HG02938 (cell line): ENCODE measurements at regions not wholly inside any gene's neighbourhood (a gene's known extent, or its start where the extent isn't known, plus 50 kb on each side); places are given as distances from the start of the nearest gene placed in this dataset.

Experiments used
- ATAC-seq: cut with Tn5 transposase; IDR thresholded peaks from one replicate; pipeline ENCODE4 v1.9.1; 2021; ENCODE audit warnings: mild to moderate bottlenecking, moderate library complexity; ENCODE audit not compliant: unreplicated experiment

GRCh38 chr1:188877668-188878067, 1600.0 kb downstream of the BRINP3 start:
- ATAC-seq, result no peak

GRCh38 chr1:188888386-188888785, 1589.3 kb downstream of the BRINP3 start:
- no peak for ATAC-seq

GRCh38 chr1:188889166-188889565, 1588.5 kb downstream of the BRINP3 start:
- ATAC-seq, result no peak

- no peak for ATAC-seq
Observed at GRCh38 chr1:188891958-188892357, 1585.7 kb downstream of the BRINP3 start.

DNA sequence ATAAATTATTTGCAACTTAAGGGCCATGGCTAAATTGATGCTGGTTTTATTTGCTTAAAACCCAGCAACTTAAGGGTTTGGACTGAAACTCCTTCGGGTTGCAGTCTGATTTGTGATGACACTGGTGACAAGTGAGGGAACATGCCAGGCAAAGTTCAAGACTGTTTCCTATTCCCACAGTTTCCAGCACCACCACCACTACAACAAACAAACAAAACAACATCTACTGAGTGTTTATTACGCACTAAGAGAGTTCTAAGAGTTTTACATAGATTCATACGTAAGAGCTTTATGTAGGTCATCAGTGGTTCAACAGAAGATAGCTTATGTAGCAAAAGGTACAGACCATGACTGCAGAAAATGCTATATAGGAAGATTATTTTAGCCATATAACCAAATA, 1582.1 kb downstream of the BRINP3 start:
- no peak for ATAC-seq

DNA sequence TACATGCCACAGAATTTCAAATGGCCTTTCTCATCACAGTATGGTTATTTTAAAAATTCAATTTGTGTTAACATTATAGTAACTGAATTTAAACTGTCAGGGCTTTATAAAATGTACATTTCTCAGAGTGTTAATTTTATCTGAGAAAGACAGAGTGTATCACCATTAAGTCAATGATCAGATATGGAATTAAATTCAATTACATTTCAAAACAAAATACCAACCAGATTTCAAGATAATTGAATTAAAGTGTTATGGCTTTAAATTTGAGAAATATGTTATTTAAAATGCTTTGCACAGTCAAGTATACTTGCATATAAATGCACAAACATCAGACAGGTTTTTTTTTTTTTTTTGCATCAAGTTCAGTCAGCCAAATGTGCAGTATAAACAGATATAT, 1574.4 kb downstream of the BRINP3 start:
- ATAC-seq, result no peak

DNA sequence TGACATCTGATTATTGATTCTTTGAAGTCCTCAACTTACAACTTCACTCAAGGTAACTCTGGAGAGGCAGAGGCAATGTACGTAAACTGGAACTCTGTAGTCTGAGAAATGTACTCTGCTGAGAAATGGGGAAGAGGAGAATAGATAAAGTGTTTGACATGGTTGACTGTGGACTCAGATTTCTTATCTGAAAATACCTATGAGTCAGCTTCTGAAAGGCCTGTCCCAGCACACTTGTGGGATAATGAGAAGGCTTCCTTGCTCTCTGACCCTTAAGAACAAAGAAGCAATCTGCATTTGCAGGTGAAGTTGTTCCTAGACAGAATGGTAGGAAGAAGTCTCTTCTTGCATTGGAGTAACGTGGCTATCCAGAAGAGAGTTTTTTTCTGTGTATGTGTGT, 1573.5 kb downstream of the BRINP3 start:
- no peak for ATAC-seq

DNA sequence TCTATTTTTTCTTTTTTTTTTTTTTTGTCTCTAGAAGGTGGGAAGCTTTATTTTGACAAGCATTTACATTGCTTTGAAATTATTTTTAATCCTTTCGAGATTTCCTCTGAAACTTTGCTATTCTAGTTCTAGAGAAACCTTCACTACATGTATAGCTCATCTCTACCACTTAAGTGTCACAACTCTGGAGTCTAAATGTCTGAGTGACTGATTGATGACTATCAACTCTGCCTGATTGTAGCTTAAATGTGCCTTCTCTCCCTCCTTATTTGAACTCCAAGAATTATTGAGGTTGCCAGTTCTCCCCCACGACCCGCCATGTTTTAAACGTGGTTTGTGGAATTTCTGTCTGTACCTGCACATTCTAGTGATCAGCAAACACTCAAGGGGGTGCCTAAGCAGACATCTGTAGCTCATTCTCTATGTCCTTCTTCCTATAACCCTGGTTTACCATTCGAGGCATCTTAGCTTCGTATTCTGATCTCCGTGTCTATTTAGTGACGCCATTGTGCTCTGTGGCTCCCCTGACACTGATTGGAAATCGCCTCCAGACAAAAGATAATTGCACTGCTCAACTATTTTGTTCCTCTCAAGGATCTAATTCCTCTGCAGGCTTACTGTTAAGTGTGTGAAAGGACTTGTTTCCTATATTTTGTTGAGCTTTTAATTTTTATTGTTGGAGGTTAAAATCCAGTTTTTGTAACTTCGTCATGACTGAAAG, 1570.6 kb downstream of the BRINP3 start:
- ATAC-seq, result no peak

- ATAC-seq, result no peak
Observed at GRCh38 chr1:188930382-188930781, 1547.3 kb downstream of the BRINP3 start.

DNA sequence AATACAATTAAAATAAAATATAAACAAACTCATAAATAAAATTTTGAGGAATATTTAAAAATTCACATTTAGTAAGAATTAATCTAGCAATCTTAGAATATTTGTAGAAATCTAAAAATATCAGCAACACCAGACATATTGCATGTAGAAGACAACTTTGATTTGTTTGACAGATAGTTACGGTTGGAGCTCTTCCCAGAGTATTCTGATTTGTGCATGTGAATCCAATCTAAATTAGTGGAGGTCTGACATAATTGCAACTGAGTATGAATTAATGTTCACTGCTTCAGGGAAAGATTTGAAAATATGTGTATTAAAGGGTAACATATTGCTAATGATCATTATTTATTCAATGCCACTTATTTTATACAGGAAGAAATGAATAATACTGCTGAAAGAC, 1546.2 kb downstream of the BRINP3 start:
- ATAC-seq, result no peak

DNA sequence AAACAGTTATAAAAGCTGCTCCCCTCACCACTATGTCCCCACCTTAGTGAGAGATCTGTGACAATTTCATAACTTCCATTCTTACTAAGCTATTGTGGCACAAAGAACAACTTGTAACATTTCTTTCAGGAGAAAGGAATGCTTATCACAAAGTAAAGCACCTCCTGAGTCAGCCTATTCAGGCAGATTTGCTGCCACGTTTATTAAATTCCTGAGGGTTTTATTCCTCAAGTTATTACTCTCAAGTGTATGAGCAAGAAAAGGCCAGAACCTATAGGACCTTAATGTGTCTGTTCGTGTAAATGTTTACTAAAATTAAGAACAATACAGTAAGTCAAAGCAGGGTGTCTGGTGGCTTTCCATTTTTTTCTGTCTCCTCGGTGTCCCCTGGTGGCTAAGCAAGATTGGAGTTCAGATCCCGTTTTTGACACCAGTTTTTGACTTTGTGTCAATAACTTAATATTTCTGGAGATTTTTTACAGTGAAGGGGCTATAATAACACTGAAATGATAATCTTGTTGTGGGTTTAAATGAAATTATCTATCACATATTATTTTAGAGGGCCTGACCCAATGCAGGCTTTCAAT, 1539.6 kb downstream of the BRINP3 start:
- no peak for ATAC-seq

- ATAC-seq, result no peak
Observed at GRCh38 chr1:188941986-188942385, 1535.7 kb downstream of the BRINP3 start.

DNA sequence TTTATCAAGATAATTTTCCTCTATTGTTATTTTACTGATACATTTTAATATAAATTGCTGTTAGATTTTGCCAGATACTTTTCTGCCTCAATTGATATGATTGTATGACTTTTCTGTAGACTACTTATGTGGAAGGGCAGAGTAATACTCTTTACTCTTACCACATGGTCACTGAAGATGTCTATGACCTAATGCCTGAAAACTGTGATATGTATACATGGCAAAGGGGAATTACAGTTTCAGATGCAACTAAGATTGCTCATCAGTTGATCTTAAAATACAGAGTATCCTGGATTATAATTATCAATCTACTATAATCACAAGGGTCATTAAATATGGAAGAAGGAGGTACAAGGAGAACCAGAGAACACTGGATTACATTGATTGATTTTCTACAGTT, 1528.0 kb downstream of the BRINP3 start:
- ATAC-seq, result no peak

DNA sequence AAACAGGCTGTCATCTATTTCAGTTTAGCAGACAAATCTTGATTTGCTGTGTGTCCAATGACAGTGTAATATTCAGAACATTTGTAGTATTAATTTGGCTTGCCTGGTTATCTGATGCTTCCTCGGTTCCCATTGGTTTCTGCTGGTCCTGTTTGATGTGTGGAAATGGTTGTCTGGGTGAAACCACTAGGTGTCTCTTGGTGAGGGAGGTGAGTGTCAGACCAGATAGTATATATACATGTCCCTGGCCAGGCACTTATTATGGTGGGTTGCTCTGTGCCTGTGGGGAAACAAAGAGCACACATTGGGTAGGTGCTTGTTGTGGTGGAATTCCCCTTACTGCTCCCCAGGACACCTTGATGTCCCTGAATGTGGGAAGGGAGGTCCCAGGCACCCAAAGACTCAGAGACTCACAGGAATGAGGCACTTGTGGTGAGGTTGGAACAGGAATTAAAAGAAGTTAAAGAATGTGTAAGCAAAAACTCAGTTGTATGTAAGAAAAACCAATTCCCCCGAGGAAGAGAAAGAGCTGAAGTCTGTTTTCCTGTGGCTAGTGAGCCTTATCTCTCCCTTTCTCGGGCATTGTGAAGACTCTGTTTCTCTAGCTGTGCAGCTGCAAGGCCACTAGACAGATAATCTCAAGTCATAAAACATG, 1519.1 kb downstream of the BRINP3 start:
- ATAC-seq, result no peak

- ATAC-seq, result no peak
Observed at GRCh38 chr1:188986745-188987417, 1490.8 kb downstream of the BRINP3 start.

- ATAC-seq, result no peak
Observed at GRCh38 chr1:188988589-188988988, 1489.1 kb downstream of the BRINP3 start.

DNA sequence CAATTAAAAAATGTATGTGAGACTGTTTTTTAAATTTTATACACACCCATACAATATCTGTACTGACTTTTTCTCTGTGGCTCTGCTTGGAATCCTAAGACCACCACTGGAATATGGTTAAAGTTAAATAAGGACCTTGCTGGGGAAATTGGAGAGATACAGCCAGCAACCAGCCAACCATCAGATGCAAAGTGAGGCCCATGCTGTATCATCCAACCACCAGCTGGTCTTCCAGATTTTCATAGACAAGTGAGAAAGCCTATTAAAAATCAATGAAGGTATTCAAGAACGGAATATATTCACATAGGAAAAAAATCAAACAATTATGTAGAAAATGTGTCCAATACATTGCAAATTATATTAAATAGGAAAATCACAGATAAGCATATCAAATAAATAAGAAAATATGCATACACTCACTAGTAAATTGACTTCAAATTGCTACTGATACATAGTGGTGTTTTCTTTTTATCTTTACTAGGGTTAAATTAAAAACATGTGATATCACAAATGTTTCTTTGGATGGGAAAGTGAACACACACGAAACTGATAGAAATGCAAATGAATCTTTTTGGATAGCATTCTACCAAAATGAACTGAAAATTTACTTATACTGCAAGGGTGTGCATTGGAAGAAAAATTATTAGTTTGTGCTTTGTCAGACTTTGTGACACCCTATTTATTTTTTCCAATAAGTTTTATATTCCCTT, 1486.3 kb downstream of the BRINP3 start:
- no peak for ATAC-seq

- no peak for ATAC-seq
Observed at GRCh38 chr1:189007824-189008223, 1469.8 kb downstream of the BRINP3 start.

DNA sequence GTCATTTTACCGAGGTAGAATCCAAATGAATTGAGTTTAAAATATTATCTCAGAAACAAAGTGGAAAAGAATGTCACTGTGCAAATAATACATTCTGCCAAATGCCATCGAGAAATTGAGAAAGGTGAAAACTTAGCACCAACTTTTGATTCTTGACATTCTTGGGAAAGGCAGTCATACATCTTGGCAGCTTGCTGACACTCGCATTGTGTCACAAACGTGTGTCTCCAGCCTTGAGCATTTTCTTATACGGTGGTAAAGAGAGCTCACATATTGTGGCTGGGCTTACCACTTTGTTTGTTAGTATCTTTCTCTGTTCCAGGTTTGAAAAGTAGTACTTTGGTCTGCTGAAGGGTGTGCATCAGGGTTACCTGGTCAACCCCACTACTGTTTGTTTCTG, 1456.1 kb downstream of the BRINP3 start:
- no peak for ATAC-seq

DNA sequence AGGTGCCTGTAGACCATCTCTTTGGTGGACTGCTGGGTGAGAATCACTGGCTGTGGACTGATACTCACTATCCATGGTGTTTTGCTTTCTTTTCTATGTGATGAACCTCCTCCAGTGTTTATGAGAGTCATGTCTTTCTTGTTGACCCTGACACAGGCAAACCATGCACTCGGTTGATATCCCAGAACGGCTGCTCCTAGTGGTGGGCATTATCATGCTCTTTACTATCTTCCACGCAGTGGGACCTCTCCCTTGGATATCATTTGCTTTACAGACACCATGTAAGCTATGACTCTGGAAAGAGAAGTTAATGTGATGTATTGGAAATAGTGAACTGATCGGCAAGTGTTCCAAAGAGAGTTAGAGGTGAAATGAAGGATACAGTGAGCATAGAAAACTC, 1455.6 kb downstream of the BRINP3 start:
- no peak for ATAC-seq

- ATAC-seq, result no peak
Observed at GRCh38 chr1:189027512-189027911, 1450.2 kb downstream of the BRINP3 start.
